ENCODE measurements at regions not wholly inside any gene's neighbourhood (a gene's known extent, or its start where the extent isn't known, plus 50 kb on each side); places are given as distances from the start of the nearest gene placed in this dataset.

DNA sequence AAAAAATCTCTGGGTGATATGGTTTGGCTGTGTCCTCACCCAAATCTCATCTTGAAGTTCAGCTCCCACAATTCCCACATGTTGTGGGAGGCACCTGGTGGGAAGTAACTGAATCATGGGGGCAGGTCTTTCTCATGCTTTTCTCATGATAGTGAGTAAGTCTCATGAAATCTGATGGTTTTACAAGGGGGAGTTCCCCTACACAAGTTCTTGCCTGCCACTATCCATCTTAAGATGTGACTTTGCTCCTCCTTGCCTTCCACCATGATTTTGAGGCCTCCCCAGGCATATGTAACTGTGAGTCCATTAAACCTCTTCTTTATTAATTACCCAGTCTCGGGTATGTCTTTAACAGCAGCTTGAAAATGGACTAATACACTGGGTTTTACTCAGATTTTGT is 513.9 kb downstream of the TLE4 start:
- DNase-seq (ENCODE audit: extremely low spot score), result no peak
- CTCF ChIA-PET, result interaction anchor here (2.6 kb wide), 1 partner anchor 11 kb away, joined by 9 read pairs; no protein-coding TSS in a partner anchor
- TF ChIP-seq, protein P1, sequence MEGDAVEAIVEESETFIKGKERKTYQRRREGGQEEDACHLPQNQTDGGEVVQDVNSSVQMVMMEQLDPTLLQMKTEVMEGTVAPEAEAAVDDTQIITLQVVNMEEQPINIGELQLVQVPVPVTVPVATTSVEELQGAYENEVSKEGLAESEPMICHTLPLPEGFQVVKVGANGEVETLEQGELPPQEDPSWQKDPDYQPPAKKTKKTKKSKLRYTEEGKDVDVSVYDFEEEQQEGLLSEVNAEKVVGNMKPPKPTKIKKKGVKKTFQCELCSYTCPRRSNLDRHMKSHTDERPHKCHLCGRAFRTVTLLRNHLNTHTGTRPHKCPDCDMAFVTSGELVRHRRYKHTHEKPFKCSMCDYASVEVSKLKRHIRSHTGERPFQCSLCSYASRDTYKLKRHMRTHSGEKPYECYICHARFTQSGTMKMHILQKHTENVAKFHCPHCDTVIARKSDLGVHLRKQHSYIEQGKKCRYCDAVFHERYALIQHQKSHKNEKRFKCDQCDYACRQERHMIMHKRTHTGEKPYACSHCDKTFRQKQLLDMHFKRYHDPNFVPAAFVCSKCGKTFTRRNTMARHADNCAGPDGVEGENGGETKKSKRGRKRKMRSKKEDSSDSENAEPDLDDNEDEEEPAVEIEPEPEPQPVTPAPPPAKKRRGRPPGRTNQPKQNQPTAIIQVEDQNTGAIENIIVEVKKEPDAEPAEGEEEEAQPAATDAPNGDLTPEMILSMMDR (IDR thresholded peaks at IDR 0.05; ENCODE audit: control extremely low read depth, extremely low read depth, low read depth, missing control alignments), result no peak
- POLR2A ChIA-PET, result no interaction called here

DNA sequence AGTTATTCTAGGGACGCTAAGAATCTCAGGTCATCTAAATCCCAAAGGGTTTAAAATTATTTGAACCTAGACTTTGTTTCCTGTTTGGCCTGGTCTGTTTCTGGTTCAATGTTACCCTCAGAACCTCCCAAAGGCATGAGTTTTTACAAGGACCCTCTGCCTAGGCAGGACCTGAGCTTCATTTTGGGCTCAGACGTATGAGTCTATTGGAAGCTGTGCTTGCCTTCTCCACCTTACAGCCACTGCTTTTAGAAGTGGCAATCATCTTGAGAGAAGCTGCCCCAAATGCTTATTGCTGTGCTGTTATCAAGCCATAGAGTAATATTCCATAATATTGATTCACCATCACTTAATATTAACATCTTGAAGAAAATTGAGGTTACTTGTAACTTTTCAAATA is 510.4 kb downstream of the TLE4 start:
- no peak for DNase-seq (ENCODE audit: extremely low spot score)
- CTCF ChIA-PET, result interaction anchor here (1.2 to 1.7 kb wide), 3 partner anchors 10 to 30 kb away, joined by 3 to 5 read pairs (median 4); no protein-coding TSS in a partner anchor

DNA sequence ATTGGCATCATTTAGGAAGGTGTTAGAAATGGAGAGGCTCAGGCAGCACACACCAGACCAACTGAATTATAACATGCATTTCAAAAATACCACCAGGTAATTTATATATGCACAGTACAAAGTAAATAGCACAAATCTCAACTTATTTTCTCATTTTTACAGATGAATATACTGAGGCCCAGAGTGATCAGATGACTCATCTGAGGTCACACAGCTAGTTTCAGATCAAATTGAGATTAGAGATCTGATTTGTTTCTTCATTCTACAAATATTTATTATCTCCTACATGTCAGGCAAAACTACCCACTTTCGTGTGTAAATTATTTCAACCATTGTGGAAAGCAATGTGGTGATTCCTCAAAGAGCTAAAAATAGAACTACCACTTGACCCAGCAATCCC is 507.1 kb downstream of the TLE4 start:
- CTCF ChIA-PET, result no interaction called here
- POLR2A ChIA-PET, result no interaction called here
- TF ChIP-seq, protein P1 (IDR thresholded peaks at IDR 0.05; ENCODE audit: control extremely low read depth, extremely low read depth, low read depth, missing control alignments), result no peak
- DNase-seq (ENCODE audit: extremely low spot score), result no peak

More for the DNA sequence above, 510.4 kb downstream of the TLE4 start:
- TF ChIP-seq, protein P1 (IDR thresholded peaks at IDR 0.05; ENCODE audit: control extremely low read depth, extremely low read depth, low read depth, missing control alignments), result no peak
- POLR2A ChIA-PET, result no interaction called here

DNA sequence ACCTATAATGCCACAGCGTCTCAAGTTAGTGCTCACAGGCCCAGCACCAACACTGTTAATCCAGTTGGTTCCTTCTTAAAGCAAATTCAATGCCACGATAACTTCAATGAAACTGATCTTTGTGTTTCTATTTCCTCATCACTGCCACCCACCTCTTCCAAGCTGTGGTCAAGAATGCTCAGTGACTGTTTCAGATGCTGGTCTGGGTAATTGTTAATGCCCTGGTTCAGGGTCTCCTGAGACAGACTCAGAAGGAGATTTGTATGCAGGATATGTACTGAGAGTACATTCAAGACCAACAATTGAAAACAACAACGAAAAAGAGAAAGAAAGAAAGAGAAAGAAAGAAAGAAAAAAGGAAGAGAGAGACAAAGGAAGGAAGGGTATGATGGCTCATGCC is 505.3 kb downstream of the TLE4 start:
- TF ChIP-seq, protein P1 (IDR thresholded peaks at IDR 0.05; ENCODE audit: control extremely low read depth, extremely low read depth, low read depth, missing control alignments), result no peak
- DNase-seq (ENCODE audit: extremely low spot score), result no peak
- CTCF ChIA-PET, result no interaction called here
- POLR2A ChIA-PET, result no interaction called here

DNA sequence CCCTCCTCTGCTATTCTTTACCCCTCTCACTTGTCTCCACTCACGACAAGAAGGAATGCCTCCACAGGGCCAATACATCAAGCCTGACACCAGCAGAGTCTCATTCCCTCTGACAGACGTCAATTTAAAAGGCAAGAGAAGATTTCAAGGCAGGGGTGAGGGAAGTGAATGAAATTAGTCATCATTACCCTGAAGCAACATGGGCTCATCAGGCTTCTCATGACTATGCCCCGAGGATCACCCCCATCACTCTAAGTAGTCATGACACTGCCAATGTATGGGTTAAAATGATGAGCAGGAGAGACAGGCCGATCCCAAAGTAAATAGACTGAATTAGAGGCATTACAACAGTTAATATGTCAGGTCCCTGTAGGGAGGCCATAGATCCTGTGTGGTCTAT is 504.4 kb downstream of the TLE4 start:
- ChIA-PET CTCF (no interaction called here), POLR2A (no interaction called here)
- no peak for DNase-seq (ENCODE audit: extremely low spot score)
- TF ChIP-seq, protein P1 (IDR thresholded peaks at IDR 0.05; ENCODE audit: control extremely low read depth, extremely low read depth, low read depth, missing control alignments), result no peak

DNA sequence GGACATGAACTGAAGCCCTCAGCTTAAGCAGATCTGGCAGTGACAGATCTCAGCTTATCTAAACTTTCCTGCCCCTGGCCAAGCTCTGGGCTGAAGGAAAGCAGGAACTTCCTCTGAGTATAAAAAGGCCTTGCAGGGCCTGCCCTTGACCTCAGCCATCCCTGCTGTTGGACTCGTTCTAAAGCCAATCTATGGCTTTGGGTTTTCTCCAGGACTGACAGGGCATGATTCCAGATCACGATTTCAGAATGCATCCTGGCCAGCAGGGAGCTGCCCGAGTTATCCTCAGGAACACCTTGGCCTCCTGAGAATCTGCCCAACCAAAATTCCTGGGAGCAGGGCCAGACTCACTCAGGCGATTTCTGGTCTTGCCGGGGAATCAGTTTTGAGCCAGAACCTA is 502.7 kb downstream of the TLE4 start:
- POLR2A ChIA-PET, result no interaction called here
- DNase-seq (ENCODE audit: extremely low spot score), result no peak
- TF ChIP-seq, protein P1 (IDR thresholded peaks at IDR 0.05; ENCODE audit: control extremely low read depth, extremely low read depth, low read depth, missing control alignments), result no peak
- CTCF ChIA-PET, result interaction anchor here (2.1 kb wide), 1 partner anchor 10 kb away, joined by 9 read pairs; no protein-coding TSS in a partner anchor

DNA sequence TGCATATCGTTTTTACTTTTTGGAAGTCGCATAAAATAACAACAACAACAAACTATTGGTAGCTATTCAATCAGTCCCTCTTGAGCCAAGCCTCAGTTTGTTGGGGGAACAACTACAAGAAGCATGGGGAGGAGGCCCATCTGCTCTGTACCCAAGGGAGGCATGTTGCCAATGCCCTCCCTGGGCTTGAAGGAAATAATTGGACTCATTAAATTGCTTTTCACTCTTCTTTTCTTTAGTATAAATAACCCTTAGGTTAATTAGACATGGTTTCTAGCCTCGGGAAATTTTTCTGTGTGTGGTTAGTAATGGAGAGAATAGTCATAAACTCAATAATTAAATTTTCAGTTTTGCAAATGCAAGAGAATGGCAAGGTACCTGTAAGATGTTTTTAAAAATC is 500.7 kb downstream of the TLE4 start:
- POLR2A ChIA-PET, result no interaction called here
- DNase-seq (ENCODE audit: extremely low spot score), result no peak
- TF ChIP-seq, protein P1 (IDR thresholded peaks at IDR 0.05; ENCODE audit: control extremely low read depth, extremely low read depth, low read depth, missing control alignments), result no peak
- CTCF ChIA-PET, result no interaction called here

Measured in GM10248 (cell line).